HG03045 (cell line): ENCODE measurements at regions not wholly inside any gene's neighbourhood (a gene's known extent, or its start where the extent isn't known, plus 50 kb on each side); places are given as distances from the start of the nearest gene placed in this dataset.

ENCODE experiments used
- ATAC-seq: cut with Tn5 transposase; IDR thresholded peaks from one replicate; pipeline ENCODE4 v1.9.1; 2021; ENCODE audit warnings: mild to moderate bottlenecking, moderate library complexity; ENCODE audit not compliant: unreplicated experiment

DNA sequence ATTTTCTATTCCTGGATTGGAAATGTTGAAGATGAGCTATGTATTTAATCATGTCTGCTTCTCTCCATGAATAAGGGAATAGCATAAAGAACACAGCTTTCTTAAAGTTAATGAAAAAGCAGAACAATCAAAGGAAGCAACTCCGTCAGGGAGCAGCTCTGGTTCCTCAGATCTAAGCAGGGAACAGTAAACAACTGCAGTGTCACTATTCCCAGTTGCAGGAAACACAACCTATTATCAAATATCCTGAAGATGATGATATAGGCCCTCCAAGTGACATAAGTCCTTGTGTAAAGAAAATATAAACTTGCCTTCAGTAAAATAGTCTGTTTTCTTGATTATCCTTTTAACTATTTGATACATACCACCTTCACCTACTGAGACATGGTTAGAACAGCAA is 228.1 kb downstream of the KCNC2 start:
- no peak for ATAC-seq

DNA sequence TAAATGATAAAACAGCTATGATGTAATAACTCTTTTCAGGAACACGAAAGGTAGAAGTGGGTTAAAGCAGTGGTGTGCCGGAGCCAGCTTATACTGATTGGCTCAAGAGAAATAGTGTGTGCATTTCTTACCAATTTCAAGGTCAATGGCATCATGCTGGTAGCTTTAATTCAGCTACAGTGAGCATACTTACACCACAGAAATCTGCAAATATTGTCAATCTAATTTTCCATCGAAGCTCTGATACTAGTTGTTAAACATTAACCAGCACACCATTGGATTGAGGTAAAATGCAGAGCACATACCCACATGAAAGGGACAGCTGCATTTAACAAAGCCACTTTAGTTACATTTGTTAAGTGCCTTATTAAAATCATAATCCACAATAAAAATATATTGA is 225.7 kb downstream of the KCNC2 start:
- no peak for ATAC-seq

DNA sequence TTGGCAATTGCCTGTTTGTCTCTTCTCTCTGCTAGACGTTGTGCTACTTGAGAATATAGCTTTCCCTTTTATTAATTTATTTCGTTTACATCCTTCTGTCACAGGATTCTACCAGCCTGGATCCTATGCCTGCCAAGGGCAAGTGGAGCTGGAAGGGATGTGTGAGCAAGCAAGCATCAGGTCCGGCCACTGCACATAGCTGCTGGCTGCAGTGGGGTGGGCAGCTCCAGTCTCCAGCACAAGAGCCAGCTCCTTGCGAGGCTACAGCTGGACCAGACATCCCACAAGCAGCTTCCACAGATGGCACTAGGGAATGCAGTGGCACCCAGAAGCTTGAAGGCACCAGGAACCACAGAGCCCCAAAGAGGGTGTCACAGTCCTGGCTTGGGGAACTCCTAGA is 225.0 kb downstream of the KCNC2 start:
- no peak for ATAC-seq

DNA sequence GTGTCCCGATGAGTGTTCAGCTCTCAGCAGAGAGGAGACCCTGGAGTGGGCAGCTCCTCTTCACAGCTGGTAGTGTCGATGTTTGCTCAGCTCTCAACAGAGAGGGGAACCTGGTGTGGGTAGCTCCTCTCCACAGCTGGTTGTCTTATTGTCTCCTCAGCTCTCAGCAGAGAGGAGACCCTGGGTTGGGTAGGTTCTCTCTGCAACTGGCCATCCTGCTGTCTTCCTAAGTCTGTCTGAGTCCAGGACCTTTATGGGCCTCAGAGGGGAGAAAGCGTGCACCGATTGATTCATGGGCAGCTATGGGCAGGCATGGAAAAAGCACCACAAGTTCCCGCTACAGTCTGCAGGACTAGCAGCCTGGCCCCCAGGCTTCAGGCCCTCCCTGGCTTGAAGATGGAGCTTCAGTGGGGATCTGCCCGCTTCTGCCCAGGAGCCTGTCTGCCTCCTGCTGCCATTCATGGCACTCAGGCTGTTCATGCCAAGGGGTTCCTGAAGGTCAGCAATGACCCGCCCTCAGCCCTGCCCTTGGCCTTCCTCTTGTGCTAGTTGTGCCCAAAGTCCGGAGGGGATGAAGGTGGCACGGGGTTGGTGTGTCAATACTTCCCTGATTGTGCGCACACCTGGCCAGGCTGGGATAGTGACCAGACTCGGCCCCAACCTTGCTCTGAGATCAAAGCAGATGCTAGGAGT is 224.2 kb downstream of the KCNC2 start:
- ATAC-seq: no peak

DNA sequence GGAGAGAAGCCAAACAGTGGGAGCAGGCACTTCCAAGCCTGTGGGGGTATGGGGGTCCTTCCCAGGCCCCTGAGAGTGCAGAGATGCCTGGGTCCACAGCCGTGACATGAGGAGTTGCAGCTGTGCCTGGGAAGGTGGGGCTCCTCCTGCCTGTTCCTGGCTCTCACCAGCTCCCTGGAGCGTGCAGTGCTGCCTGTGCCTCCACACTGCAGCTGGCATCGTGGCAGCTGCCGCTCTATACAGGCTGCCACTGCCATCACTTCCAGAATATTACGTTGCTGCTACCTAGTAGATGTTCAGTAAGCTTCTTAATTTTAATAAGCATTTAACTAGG is 223.7 kb downstream of the KCNC2 start:
- no peak for ATAC-seq

DNA sequence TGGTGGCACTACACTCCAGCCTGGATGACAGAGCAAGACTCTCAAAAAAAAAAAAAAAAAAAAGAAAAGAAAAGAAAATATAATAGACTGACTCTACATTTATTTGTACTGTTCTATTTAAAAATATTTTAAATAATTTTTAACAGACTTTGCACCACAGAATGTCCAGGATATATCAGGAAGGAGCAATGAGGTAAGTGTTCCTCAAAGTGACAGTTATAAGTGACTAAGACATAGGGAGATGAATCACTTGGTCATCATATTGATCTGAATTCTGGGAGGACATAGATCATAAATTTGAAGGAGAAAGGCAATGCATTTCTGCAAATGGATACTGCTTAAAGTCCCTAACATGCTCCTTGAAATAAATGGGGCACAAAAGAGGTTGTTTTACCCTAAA is 221.5 kb downstream of the KCNC2 start:
- no peak for ATAC-seq
